NOMO-1 treated with DMSO at 0.1 percent for 48 hours (cell line): ENCODE measurements at regions not wholly inside any gene's neighbourhood (a gene's known extent, or its start where the extent isn't known, plus 50 kb on each side); places are given as distances from the start of the nearest gene placed in this dataset.

Experiments
- DNase-seq: peaks from one replicate; lab custom pipeline; 2025; ENCODE audit not compliant: unreplicated experiment; lab: John Stamatoyannopoulos, UW

DNA sequence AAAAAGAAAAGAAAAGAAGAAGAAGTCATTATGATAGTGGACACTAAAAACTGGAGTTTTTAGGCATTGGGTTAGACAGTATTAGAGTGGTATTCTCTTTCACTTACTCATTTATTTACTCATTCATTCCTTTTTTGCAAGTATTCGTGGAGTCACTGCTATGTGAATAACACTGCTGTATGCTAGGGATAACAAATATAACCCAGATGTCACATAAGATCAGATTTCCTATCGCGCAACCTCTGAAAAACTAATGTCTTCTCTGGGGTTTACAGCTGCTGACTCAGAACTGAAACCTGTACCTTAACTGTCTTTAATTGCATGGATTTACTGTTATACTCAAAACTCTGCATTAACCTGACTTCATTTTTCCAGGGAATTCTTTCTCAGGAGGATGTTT lies 353.7 kb downstream of the LRIG3 start:
- no peak for DNase-seq

DNA sequence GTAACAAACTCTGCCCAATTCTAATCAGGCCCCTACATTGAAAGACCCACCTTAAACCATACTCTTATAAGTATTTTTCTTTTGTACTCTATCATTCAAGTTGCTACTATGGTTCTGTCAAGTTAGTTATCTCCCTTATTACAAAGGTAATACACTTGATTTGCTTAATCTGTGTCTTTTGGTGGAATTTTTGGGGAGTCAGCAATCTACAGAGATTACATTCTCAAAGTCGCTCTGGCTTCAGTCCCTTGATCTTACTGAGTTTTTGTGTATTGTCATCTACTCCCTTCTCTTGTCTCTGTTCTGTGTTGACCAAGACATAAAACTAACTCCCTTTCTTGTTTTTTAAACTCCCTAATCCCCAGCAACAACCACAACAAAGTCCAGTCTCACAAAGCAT lies 353.1 kb downstream of the LRIG3 start:
- DNase-seq = no peak

- no peak for DNase-seq
Measured at GRCh38 chr12:58570411-58570810, 349.9 kb downstream of the LRIG3 start.

DNA sequence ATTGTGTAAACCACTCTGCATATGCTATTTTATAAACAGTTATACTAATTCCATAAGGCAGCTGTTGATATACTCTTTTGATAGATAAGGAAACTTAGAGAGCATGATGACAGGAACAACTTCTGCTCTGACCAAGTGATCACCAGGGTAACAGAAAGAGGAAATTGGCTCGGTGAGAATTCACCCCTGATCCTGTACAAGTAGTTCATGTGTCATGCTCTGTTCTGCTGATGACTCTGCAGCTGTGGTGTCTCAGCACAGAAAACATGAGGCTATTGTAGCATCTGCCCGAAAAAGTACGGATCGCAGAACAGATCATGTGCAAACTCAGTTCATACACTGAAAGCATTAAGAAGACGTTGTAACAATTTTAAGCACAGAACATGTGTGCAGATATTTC lies 345.0 kb downstream of the LRIG3 start:
- no peak for DNase-seq

GRCh38 chr12:58576081-58576480 lies 344.2 kb downstream of the LRIG3 start:
- DNase-seq = no peak

GRCh38 chr12:58576916-58577315 lies 343.4 kb downstream of the LRIG3 start:
- no peak for DNase-seq

DNA sequence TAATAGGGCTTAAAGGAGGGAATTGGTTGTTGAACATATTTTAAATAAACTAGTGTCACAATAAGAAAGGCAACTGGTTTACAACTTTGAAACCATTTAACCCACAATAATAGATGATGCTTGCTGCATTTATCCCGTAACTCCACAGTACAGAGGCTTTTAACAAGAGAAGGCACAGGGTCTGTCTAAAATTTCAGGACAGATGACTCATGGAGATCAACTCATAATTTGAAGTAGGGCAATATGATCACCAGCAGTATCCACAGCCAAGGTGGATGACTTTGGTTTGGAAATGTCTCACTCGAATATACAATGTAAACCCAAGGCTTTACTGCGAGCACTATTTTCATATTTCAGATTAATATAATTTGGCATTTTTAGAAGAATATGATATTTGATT lies 340.2 kb downstream of the LRIG3 start:
- DNase-seq = no peak

DNA sequence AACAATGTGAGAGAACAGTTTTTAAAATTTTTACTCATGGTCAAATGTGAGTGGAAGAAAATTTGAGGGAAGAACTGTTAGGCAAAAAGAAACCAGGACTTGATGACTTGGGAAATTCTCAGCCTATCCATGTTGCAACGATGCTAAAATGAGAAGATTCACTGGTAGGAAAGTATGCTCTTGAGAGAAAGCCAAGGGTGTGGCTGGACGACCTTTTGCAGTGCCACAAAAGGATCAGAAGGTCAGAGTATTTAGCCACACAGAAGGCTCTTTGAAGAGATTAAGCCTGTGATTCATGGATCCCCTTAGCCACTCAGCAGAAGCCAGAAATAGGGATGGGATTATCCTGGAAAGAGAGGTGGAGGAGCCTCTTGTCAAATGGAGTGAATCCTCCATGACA lies 336.8 kb downstream of the LRIG3 start:
- no peak for DNase-seq

DNA sequence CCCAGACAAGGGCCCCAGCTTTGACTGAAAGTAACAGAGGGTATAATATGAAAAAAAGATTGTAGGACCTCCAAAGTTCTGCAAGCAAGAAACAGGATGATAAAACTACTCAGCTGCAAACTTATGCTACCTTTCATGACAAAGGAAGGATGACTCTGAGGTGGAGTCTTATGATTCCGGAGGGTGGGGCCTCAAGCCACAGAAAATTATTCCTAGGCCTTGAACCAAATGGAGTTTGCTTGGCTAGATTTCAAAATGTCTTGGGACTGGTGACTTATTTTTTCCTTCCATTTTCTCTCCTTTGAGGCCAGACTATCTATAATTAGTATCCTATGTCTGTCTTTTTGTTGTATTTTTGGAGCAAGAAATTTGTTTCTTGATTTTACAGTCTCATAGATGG lies 336.4 kb downstream of the LRIG3 start:
- DNase-seq = no peak

GRCh38 chr12:58584880-58585279 lies 335.4 kb downstream of the LRIG3 start:
- no peak for DNase-seq

- no peak for DNase-seq
Measured at GRCh38 chr12:58586762-58587161, 333.5 kb downstream of the LRIG3 start.

GRCh38 chr12:58588770-58589169 lies 331.5 kb downstream of the LRIG3 start:
- DNase-seq = no peak

DNA sequence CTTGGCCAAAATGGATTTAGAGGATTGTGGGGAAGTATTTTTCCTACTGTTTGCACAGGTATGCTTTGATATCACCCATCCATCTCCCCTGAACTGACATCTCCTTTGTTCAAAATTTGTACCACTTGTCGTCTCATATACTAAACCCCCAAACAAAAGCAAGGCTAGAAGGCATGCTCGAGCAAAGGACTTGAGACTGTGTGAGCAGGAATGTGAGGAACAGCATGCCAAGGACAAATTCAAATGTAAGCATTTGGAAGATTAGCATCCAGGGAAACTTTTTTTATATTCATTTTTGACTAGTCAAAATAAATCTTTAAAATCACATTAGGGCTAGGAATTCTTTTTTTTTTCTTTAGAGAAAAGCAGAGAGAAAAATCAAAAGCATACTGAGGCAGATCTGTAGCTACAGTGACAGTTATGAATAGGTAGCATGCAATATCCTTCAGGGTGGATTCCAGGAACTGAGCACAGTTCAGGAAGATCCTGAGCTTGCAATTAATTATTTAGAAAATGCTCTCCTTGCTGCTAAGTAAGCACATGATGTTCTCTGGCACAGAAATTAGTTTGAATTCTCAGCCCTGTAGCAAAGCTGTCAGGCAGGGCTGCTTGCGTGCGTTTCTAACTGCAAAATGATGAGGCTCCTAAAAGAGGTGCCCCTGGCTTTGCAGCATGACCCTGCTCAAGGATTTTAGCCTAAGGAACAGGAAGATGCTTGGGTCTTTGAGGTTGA lies 327.7 kb downstream of the LRIG3 start:
- DNase-seq = no peak

GRCh38 chr12:58593557-58594304 lies 326.6 kb downstream of the LRIG3 start:
- DNase-seq = no peak

DNA sequence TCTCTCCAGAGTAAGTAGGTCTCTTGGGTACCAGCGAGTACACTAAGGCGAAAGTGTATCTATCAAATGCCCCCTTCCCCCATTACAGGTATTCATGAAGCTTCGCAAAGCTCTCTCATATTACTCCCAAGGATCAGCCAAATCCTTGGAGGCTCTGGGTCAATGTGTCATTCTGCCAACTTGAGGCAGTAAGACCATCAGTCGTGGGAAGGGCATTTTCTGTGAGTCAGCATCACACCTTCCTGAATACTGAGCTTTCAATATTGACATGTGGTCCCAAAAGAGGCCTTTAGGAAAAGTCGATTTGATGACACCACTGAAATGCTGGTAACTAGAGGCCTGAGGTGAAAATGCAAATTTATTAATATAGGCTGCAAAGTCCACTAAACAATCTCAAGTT lies 323.9 kb downstream of the LRIG3 start:
- no peak for DNase-seq

DNA sequence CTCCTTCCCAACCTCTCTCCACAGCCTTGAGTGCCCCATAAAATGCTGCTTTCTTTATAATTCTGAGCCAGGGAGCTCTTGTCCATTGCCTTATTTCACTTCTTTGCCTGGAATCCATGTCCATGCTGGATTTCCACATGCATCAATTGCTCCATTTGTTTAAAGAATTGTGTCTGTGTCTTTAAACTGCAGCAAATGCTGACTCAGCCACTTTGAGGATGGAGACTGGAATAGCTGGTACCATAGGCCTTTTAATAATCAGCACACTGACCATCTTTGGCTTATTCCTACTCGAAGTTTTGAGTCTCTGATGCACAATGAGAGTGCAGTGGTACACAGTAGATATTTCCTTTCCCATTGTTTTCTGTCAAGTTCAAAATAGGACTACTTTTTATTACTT lies 318.8 kb downstream of the LRIG3 start:
- no peak for DNase-seq

- DNase-seq = no peak
Measured at GRCh38 chr12:58602179-58602578, 318.1 kb downstream of the LRIG3 start.

GRCh38 chr12:58602736-58603135 lies 317.6 kb downstream of the LRIG3 start:
- DNase-seq = no peak

GRCh38 chr12:58607805-58608204 lies 312.5 kb downstream of the LRIG3 start:
- DNase-seq = no peak

DNA sequence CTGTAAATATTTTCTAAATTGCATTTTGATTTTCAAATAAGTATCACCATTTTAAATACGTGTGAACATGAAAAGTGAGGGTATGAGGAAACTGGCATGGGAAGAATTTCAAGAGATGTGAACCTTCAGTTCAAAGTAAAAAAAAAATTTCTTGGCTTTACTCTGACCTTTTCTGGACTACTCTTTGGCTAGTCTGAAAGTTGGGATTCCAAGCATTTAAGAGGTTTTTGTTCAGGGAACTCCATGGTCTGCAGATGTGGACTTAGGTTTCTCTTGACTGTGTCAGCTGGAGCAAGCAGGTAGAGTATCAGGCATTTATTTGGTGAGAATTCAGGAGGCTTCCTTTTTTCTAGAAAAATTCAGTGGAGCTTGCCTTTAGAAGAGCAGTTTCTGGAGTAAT lies 311.6 kb downstream of the LRIG3 start:
- DNase-seq = no peak

- no peak for DNase-seq
Measured at GRCh38 chr12:58615047-58615446, 305.3 kb downstream of the LRIG3 start.

- no peak for DNase-seq
Measured at GRCh38 chr12:58615576-58615975, 304.7 kb downstream of the LRIG3 start.

- DNase-seq = no peak
Measured at GRCh38 chr12:58616618-58617017, 303.7 kb downstream of the LRIG3 start.
